ENCODE measurements at regions not wholly inside any gene's neighbourhood (a gene's known extent, or its start where the extent isn't known, plus 50 kb on each side); places are given as distances from the start of the nearest gene placed in this dataset.
"Not testable (repeated sequence)": the region's sequence is repeated elsewhere in the genome, so short reads cannot be mapped to it uniquely, and the experiment has no call there.

DNA sequence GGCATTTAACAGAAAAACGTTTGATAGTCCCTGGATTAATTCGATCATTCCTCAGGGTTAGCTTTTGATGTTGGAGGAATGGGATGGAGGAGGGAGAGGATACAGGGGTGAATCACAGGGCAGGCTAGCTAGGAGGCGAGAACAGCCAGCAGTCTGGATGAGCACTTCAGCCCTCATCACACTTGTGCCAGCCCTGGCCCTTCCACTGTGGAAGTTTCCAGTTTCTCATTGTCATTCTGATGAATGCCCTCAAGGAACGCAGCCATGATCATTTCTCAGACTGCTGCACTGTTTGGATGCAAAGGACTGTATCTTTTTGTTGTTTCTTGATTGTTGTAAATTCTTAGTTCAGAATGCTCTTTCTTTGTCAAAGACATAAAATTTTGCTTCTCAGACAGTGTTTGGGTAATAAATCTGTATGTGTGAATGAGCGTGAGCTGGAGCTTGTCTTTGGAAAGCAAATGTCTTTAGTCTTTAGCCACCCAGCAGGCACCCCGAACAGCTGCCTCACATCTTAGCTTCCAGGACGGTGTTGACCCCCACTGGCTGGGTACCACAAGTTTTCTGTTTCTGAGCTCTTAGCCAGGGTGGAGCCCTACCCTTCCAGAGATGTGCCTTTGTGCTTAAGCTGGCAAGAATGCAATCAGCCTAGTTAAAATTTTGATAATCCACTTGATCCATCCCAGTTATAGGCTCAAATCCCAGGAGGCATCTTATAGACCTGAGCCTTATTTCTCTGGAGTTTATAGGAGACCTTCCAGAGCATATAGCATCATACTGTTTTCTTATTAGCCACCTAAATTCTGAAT lies 121.1 kb downstream of the PDCD6IP start:
- DNase-seq = no peak

DNA sequence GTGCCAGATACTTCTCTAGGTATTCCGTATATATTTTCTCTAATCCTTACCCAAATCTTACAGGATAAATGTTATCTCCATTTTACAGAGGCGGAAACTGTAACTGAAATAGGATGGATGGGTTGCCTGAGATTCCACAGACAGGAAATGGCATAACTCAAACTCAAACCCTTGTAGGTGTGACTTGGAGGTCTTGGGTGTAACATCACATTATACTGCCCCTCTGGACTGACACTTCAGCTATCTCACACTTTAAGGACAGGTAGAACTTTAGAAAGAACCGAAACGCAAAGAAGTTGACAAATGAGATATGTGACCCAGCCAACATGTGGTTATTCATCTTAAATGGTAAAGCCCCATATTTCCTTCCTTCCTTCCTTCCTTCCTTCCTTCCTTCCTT lies 122.1 kb downstream of the PDCD6IP start:
- no peak for DNase-seq

DNA sequence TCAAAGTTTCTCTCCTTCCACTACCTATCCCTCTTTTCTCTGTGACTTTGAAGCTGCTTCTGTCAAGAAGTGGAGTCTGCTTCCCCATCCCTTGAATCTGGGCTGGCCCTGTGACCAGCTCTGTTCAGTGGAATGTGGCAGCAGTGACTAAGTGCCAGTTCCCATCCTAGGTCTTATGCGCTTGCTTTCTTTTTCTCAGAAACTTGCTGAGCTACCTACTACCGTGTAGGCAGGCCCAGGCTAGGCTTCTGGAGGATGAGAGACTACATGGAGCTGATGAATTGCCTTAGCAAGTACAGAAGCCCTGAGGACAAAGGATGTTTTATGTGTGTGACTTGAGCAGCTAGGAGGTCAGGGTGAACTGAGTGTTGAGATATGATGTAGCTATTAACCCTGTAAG lies 123.2 kb downstream of the PDCD6IP start:
- DNase-seq = no peak

DNA sequence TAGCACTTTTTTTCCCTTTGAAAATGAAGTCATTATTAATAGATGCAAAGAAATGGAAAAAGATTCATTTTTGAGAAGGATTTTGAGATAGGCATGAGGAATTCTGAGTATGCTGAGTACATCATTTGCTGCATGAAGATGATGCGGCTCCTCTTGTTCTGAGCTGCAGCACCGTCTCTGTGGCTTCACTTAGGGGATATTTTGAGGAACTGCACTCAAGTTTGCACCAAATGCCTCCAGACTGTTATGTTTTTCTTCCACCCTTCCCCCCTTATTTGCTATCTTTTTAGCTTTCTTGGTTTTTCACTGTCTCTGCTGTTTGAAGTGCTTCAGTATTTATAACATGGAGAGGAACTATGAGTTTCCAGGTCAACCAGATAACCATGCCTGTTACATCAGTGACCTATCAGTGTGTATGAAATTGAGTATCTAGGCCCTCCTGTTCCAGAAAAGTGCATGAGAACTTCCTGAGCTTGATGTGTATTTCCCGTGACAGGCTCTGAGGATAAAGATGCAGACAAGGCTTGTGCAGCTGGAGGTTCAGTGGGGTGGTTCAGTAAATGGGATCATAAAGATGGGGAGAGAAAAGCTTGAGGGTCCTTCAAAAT lies 128.7 kb downstream of the PDCD6IP start:
- no peak for DNase-seq

DNA sequence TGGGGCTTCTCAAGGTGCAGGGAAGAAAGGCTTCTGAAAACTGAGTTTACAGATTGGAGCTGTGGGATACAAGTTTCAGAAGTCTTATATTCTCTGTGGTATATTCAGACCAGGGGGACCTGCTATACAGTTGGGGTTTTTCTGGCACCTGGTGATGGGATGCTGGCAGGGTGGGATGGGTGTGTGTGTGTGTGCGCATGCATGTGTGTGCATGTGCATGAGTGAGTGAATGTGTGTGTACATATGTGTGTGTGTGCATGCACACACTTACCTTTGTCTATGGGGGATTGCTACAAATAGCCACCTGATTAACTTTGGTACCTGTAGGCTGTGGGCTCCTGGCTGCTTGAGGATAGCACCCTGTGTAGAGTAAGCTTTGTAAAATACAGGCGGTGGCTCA lies 131.4 kb downstream of the PDCD6IP start:
- DNase-seq = no peak

DNA sequence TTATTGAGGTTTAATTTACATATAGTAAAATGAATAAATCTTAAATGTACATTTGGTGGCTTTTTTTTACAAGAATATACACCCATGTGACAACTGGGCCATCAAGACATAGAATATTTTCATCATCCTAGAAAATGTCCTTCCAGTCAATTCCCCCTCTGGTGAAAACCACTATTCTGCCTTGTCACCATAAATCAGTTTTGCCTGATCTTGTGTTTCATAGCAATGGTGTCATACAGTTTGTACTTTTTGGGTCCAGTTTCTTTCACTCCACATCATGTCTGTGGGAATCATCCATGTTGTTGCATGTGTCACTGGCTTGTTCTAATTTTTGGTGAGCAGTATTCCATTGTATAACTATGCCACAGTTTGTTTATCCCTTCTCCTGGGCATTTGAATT lies 133.1 kb downstream of the PDCD6IP start:
- DNase-seq = no peak

DNA sequence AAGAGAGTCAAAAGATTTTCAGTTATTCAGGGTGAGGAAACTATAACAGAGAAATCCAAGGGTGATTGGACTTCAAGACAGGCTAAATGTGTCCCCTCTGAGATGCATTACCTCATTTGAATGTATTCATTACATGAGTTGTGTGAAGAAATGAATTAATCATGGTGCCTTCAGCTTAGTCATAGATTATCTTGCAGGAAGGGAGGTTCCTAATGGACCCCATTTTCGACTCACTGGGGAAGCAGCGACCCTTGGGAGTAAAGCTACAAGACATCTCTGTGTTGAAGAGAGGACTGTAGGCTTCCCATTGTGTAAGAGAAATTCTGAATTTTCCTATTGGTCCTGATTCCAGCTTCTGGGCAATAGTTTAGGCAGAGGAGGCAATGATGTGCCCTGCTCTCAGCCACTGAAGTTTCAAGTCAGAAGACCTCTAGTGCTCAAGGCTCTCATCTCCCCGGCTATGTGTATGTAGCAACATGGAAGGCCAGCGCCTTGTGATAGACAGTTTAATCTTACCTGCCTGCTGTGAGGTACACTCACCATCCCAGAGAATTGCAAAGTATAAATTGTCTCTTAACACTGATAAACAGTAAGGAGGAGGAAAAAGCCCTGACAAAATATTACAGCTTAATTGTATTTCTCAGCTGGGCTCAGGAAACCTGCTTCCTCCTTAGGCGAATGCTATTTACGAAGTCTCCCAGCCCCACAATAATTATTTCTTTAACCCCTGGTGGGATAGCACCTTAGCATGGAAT lies 133.8 kb downstream of the PDCD6IP start:
- DNase-seq = no peak

DNA sequence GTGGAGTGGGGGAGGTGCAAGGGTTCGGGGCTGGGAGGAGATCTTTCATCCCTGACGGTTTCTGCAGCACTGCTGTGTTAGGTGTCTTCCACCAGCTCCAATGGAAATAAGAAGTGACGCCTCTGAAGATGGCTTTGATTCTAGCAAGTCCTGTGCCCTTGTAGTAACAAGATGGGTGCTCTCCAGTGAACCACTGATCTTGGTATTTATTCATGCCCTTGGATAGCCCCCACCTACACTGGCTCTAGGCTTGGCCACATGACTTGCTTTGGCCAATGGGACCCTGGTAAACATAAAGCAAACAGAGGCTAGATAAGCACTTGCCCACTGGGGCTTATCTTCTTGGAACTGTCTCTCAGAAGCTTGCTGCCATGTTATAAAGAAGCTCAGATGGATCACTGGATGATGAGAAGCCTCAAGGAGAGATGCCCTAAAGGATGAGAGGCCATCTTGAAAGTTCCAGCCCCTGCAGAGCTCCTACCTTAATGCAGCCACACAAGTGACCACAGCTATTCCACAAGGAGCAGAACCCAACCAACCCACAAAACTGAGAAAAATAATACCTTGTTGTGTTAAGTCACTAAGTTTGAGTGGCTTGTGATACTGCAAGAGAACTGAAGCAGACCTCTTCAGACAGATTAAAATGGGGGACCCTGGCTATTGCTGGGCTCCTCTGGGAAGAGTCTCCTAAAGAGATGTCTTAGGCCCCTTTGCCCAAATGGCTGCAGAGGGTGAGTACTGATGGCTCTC lies 137.9 kb downstream of the PDCD6IP start:
- no peak for DNase-seq

DNA sequence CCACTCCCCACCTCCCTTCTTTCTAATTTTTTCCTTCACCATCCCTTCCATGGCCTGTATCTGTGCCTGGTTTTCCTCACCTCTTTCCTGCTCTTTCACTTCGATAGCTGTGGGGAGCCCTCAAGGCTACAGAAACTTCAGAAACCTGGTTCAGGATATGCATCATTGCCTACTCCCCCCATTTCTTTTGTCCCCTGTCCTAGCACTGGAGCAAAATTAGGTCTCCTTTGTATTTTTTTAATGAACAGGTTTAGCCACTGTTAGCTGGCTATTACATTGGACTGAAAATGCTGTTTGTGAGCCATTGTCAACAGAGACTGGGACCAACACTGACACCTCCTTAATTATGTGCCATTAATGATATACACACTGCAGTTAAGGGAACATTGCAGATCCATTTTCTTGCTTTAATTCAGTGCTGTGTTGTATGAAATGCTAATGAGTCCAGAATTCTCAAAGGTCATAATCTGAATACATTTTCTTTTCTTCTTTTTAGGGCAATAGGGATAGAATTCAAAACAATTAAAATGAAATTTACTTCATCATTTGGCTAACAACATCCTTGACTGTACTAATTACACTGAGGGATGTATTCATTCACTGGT lies 138.6 kb downstream of the PDCD6IP start:
- DNase-seq = no peak

DNA sequence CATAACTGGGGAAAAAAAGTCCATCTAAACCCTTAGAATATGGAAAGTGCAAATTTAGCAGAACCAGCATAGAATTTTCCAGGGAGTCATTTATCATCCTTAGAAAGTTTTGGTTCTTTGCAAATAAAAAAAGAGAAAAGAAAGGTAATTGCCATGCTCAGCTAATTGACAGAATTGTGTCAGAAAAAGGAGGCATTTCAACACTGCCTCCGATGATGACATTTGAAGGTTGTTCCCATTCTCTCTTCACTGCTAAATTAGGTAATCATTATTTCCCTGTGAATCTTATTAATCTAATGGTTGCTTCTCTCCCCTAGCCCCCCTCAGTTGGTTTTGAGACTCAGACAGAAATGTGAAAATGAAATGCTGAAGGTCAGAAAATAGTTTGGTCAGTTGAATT lies 139.2 kb downstream of the PDCD6IP start:
- DNase-seq = no peak

DNA sequence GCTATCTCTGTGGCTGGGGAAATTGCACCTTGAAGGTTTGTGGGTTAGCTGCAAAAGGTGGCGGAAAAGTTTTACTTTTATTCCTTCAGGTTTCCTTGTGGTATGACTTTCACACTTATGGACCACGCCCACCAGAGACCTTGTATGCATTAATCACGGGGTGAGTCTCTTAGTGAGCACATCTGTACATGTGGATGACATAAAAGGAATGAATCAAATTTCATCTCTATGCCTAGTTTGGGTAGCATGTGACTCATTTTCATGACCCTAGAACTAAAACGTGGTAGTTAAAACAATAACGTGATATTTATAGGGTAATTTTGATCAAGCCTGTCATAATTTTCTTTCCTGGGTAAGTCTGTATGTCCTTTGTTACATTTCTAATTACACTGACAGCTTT lies 141.7 kb downstream of the PDCD6IP start:
- no peak for DNase-seq

DNA sequence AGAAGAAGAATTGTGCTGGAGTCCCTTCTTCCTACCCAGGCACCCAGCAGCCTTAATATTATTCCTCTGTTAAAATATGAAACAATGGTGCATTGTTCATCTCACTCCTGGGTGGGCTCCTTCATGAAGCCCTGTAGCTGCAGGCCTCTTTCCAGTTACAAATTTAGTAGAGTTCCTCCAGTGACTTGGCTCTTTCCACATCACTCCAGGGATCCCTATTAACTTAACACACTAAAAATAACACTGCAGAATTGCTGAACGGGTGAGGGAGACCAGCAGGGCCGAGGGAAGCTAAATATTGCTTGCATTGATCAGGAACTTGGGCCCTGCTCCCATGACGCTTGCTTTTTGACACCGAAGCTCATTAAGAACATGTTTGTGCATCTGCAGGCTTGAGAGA lies 142.3 kb downstream of the PDCD6IP start:
- no peak for DNase-seq

DNA sequence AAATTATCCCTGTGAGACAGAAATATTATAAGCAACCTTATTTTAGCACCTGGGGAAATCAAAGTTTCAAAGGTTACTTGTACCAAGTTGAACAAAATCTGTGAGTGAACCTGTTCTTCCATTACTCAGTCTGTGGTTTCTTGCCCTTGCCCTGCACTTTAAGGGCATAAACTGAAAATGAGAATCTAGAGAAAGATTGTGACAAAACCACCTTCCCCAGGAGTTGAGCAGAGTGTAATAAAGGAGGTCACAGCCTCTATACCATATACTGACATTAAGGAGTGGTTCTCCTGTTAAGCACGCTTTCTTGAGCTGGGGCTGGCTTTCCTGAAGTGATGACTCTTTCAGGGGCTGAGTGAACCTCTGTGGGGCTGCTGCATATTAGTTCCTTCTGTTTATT lies 143.4 kb downstream of the PDCD6IP start:
- DNase-seq = no peak

DNA sequence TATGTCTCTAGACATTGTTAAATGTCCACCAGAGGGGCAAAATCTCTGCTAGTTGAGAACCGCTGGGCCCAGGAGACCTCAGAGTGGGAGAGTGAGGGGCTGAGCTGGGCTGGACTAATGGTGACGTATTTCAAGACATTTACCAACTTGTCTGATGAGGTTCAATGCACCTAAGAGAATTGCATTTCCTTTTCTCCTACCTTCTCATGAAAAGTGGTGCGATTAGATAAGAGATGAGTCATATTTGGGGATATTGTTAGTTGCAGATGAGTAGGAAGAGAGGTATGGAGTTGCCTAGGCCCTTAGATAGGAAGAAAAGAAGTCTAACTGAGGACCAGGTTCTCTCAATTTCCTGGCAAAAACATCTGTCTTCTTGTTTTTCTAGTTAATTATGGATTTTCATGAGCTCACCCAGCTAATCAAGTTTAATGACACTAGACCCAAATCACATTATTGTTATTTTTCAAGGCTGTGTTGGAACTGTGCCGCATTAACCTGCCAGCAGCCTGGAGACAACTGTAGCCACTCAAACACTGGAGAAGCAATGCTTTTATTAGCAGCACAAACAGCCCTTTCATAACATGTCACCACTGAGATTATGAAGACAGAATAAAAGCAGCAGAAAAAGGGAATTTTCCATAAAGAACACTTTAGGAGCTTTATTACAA lies 144.2 kb downstream of the PDCD6IP start:
- DNase-seq = no peak

DNA sequence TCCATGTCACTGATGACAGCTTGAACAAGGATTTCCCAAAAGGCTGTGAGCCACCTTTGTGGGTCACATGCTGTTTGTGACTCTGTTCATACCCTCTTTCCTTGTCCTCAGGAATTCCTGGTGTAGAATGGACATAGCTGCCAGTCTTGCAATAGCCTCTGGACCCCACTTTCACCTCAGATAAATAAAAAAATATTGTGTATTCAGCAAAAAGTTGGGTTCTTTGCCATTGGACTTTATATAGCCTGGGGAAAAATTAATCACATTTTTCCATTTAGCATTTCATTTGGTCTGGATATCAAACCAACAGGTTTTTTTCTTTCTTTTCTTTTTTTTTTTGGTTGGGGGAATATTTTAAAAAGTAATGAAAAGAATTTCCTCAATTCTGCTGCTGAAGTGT lies 144.8 kb downstream of the PDCD6IP start:
- no peak for DNase-seq

DNA sequence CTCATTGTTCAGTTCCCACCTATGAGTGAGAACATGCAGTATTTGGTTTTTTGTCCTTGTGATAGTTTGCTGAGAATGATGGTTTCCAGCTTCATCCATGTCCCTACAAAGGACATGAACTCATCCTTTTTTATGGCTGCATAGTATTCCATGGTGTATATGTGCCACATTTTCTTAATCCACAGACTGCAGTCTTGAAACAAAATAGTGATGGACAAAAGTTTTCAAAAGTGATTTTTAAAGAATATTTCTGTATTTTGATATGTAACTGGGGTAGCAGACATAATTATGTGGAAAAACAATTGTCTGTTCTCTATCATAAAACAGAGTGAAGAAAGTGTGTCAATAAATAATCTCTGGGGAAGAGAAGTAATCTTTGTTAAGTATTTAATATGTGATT lies 148.2 kb downstream of the PDCD6IP start:
- DNase-seq = not testable (repeated sequence)

DNA sequence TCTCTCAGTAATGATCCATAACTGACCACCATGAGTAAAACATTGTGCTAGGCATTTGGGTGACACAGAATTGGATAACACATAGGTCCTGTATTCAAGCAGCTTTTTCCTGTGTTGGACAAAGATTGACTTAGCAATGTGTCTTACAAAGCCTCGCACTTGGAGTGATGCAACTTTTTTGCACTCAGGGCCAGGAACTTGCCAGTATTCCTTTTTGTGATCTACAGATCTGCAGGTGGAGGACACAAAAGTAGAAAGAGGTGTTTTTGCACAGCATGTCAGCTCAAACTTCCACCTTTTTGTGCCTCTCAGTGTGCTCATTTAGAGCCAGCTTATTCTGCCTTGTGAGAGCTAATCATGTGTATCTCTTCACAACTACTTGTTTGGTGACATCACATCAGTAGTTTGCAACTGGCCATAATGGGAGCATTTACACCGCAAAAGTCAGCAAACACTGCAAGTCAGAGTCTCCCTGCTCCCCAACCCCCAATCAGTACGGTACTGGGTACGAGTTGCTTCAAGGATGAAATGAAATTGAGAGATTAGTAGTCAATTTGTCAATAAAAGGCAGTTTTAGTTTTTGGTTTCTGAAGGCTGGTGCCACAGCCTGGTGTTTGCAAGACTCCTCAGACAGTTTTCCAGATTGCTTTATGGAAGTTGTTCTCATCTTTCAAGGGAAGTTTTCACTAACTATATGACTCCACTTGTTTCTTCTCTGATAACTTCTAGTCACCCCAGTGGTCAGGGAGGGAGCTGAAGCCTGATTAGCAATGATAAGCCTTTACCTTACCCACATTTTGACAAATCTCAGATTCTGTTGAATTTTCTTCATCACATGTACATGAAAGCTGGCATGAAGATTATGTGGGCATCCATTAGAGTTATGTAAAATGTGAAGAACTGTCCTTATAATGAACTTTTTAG lies 149.1 kb downstream of the PDCD6IP start:
- no peak for DNase-seq

DNA sequence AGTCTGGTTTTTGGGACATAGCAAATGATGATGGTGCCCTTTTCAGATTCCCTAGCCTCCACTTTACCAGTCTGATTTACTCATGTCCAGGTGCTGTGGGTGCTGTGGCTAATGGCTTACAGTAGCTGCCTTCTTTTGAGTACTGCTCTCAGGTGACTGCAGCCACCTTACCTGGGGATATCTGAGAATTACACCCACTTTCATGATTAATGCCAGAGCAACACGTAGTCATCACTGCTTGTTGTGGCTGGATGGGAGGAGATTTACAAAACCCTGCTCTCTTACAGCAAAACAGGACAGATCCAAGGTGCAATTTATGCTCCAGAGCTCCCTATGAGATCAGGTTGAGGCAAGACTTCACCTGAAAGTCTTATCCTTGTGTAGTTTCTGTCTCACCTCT lies 150.6 kb downstream of the PDCD6IP start:
- DNase-seq = no peak

DNA sequence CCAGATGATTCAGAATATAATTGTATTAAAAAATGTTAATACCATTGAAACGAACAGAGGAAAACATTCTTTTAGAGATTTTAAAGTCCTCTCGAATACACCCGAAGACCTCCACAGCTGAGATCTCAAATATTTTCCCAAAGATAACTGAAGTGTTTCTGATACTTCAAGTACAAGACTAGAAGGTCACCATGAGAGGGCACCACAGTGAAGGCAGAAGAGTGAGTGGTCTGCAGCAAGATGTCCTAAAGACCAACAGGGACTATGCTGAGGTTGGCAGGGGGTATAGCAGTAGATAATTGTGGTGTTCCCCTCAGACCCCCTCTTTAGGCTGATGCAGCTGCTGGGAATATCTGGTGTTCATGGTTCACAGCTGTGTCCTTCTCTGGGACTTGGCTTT lies 156.5 kb downstream of the PDCD6IP start:
- no peak for DNase-seq

DNA sequence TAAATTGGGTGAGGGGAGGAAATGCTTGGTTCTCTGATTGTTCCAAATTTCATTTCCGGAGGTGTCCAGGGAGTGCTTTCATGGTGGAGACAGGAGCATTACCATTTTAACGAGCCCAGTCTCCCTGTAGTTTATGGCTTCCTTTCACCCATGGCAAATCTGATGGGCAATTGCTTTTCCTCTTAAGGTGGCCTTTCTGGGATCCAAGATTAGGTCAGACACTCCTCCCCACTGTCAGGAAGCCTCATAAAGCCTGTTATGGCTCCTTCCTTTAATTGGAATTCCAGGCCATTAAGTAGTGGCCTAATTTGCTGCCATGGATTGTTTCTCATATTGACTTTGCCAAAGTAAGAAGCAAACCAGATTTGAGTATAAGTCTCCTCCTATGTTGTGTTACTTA lies 157.8 kb downstream of the PDCD6IP start:
- no peak for DNase-seq

DNA sequence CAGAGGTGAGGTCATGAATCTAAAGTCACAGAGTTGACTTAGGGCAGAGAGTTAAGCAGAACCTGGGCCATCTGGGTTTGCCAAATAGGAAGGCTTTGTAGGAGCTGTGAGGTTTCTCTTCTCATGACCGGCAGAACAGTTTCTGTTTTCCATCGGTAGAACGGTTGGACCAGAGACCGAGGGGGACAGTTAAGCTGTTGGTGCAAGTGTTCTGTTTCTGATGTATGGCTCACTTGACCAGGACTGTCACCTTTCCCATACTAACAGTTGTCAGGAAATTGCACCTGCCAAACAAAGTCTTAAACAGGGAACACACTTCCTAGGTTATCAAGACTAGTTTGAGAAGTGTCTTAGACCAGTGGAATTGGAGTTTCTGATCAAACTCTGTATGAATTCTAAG lies 158.3 kb downstream of the PDCD6IP start:
- DNase-seq = no peak
